ENCODE measurements at regions not wholly inside any gene's neighbourhood (a gene's known extent, or its start where the extent isn't known, plus 50 kb on each side); places are given as distances from the start of the nearest gene placed in this dataset.

GRCh38 chr5:112643339-112643971, 94.2 kb upstream of the APC start:
- H3K36me3 ChIP-seq (ENCODE audit: insufficient read depth in 1 of 2, low read depth in 1 of 2) = no peaks in the 10 kb centered on the region
- H3K4me3 ChIP-seq = no peak overlapping the region
- DNase-seq (no peak), ATAC-seq (no peak)
- H3K4me1 ChIP-seq = no peaks in the 10 kb centered on the region
- H3K9me3 ChIP-seq = no peaks in the 10 kb centered on the region
- intact Hi-C loops (cut with DNase I) = no loop called here
- H3K27me3 ChIP-seq (ENCODE audit: insufficient read depth in 3 of 3, low read length in 2 of 3) = no peaks in the 10 kb centered on the region
- 36 to 56% (median 38%) methylated on average over 4 of the region's 4 CpGs for WGBS, 3 donors
- H3K27ac ChIP-seq = no peak overlapping the region
- TF ChIP-seq, protein P1, sequence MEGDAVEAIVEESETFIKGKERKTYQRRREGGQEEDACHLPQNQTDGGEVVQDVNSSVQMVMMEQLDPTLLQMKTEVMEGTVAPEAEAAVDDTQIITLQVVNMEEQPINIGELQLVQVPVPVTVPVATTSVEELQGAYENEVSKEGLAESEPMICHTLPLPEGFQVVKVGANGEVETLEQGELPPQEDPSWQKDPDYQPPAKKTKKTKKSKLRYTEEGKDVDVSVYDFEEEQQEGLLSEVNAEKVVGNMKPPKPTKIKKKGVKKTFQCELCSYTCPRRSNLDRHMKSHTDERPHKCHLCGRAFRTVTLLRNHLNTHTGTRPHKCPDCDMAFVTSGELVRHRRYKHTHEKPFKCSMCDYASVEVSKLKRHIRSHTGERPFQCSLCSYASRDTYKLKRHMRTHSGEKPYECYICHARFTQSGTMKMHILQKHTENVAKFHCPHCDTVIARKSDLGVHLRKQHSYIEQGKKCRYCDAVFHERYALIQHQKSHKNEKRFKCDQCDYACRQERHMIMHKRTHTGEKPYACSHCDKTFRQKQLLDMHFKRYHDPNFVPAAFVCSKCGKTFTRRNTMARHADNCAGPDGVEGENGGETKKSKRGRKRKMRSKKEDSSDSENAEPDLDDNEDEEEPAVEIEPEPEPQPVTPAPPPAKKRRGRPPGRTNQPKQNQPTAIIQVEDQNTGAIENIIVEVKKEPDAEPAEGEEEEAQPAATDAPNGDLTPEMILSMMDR (IDR thresholded peaks at IDR 0.05) = no peak

- TF ChIP-seq, protein P1 (IDR thresholded peaks at IDR 0.05) = no peak
- DNase-seq (no peak), ATAC-seq (no peak)
- no peaks in the 10 kb centered on the region for H3K27me3 ChIP-seq (ENCODE audit: insufficient read depth in 3 of 3, low read length in 2 of 3)
- no peaks in the 10 kb centered on the region for H3K4me1 ChIP-seq
- intact Hi-C loops (cut with DNase I) = no loop called here
- no peaks in the 10 kb centered on the region for H3K36me3 ChIP-seq (ENCODE audit: insufficient read depth in 1 of 2, low read depth in 1 of 2)
- no peak overlapping the region for H3K27ac ChIP-seq
- H3K4me3 ChIP-seq = no peak overlapping the region
- H3K9me3 ChIP-seq = no peaks in the 10 kb centered on the region
- WGBS, 3 donors = 87 to 89% (median 89%) methylated on average over 4 of the region's 4 CpGs
These were observed 91.3 kb upstream of the APC start for GRCh38 chr5:112646139-112646936.

GRCh38 chr5:112647428-112647827, 90.3 kb upstream of the APC start:
- H3K9me3 ChIP-seq = no peaks in the 10 kb centered on the region
- no peak overlapping the region for H3K4me3 ChIP-seq
- no peaks in the 10 kb centered on the region for H3K4me1 ChIP-seq
- ATAC-seq (no peak), DNase-seq (no peak)
- no peak overlapping the region for H3K27ac ChIP-seq
- intact Hi-C loops (cut with DNase I) = no loop called here
- H3K36me3 ChIP-seq (ENCODE audit: insufficient read depth in 1 of 2, low read depth in 1 of 2) = no peaks in the 10 kb centered on the region
- H3K27me3 ChIP-seq (ENCODE audit: insufficient read depth in 3 of 3, low read length in 2 of 3) = no peaks in the 10 kb centered on the region
- TF ChIP-seq, protein P1 (IDR thresholded peaks at IDR 0.05) = no peak
- 81 to 89% (median 85%) methylated on average over 1 of the region's 1 CpG for WGBS, 3 donors

GRCh38 chr5:112648264-112648663, 89.4 kb upstream of the APC start:
- TF ChIP-seq, protein P1 (IDR thresholded peaks at IDR 0.05) = no peak
- 95 to 100% (median 96%) methylated on average over 1 of the region's 1 CpG for WGBS, 3 donors
- Histone ChIP-seq H3K27me3 (ENCODE audit: insufficient read depth in 3 of 3, low read length in 2 of 3) (no peaks in the 10 kb centered on the region), H3K4me3 (no peak overlapping the region), H3K9me3 (no peaks in the 10 kb centered on the region), H3K27ac (no peak overlapping the region), H3K4me1 (no peaks in the 10 kb centered on the region), H3K36me3 (ENCODE audit: insufficient read depth in 1 of 2, low read depth in 1 of 2) (no peaks in the 10 kb centered on the region)
- DNase-seq (no peak), ATAC-seq (no peak)
- intact Hi-C loops (cut with DNase I) = no loop called here
